ENCODE measurements at regions not wholly inside any gene's neighbourhood (a gene's known extent, or its start where the extent isn't known, plus 50 kb on each side); places are given as distances from the start of the nearest gene placed in this dataset.

DNA sequence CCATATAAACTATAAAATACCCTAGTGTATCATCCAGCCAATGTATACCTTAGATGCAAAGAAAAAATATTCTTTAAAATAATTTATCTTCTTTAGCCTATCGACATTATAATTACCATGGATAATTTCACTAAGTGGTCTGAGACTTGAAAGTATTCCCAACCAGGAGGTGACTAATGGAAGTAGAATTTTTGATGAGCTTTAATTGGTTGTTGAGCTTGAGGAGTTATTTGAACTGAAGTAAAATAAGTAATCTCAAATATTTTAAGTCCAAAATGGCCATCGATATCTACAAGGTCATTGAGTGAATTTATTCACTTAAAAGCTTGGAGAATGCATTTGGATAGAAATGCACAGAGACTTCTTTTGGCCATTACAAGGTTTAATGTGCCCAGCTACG lies 436.2 kb downstream of the TLL1 start:
- intact Hi-C loops (cut with micrococcal nuclease; ENCODE audit: unreplicated experiment): no loop called here
- no TSS peak for BruUV-seq (replicated peaks)
- Histone ChIP-seq H3K4me1 (ENCODE audit: insufficient read depth, low read length, poor library complexity, severe bottlenecking) (no peaks in the 10 kb centered on the region), H3K9me3 (ENCODE audit: low read depth, low read length, poor library complexity, severe bottlenecking) (no peaks in the 10 kb centered on the region), H3K27me3 (replicated peaks; ENCODE audit: insufficient read depth, low read depth, low read length, poor library complexity) (no peaks in the 10 kb centered on the region), H3K4me3 (ENCODE audit: low read depth, low read length, poor library complexity, severe bottlenecking) (no peak overlapping the region), H3K27ac (ENCODE audit: low read depth, low read length, poor library complexity, severe bottlenecking) (no peak overlapping the region), H3K36me3 (ENCODE audit: insufficient read depth, low read length, poor library complexity, severe bottlenecking) (no peaks in the 10 kb centered on the region)
- TF ChIP-seq, protein P1, sequence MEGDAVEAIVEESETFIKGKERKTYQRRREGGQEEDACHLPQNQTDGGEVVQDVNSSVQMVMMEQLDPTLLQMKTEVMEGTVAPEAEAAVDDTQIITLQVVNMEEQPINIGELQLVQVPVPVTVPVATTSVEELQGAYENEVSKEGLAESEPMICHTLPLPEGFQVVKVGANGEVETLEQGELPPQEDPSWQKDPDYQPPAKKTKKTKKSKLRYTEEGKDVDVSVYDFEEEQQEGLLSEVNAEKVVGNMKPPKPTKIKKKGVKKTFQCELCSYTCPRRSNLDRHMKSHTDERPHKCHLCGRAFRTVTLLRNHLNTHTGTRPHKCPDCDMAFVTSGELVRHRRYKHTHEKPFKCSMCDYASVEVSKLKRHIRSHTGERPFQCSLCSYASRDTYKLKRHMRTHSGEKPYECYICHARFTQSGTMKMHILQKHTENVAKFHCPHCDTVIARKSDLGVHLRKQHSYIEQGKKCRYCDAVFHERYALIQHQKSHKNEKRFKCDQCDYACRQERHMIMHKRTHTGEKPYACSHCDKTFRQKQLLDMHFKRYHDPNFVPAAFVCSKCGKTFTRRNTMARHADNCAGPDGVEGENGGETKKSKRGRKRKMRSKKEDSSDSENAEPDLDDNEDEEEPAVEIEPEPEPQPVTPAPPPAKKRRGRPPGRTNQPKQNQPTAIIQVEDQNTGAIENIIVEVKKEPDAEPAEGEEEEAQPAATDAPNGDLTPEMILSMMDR (conservative IDR thresholded peaks at IDR 0.05; ENCODE audit: low read depth, low read length): no peak
- no peak for TF ChIP-seq EZH2 (IDR thresholded peaks at IDR 0.05; ENCODE audit: borderline replicate concordance, low read depth, low read length, poor library complexity, severe bottlenecking)
- ChIA-PET CTCF (no interaction called here), POLR2A (ENCODE audit: low non-redundant PET) (no interaction called here)
- no peak for DNase-seq (ENCODE audit: low spot score)

DNA sequence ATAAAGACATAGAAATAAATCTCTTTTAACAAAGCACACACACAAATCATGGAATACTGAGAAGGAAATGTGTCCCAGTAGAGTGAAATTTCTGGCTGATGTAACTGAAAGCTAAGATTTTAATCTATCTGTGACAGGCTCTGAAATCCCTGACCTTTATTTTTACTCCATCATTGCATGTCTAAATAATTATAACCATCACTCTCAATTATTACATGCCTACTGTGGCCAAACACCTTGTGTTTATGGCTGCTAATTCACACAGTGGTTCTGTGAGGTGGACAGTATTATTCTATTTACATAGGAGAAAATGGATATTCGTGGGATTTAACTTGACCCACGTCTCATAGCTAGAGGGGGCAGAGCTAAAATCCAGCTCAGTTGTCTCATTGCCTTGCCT lies 438.1 kb downstream of the TLL1 start:
- Histone ChIP-seq H3K9me3 (ENCODE audit: low read depth, low read length, poor library complexity, severe bottlenecking) (no peaks in the 10 kb centered on the region), H3K27ac (ENCODE audit: low read depth, low read length, poor library complexity, severe bottlenecking) (no peak overlapping the region), H3K4me1 (ENCODE audit: insufficient read depth, low read length, poor library complexity, severe bottlenecking) (no peaks in the 10 kb centered on the region), H3K27me3 (replicated peaks; ENCODE audit: insufficient read depth, low read depth, low read length, poor library complexity) (no peaks in the 10 kb centered on the region), H3K36me3 (ENCODE audit: insufficient read depth, low read length, poor library complexity, severe bottlenecking) (no peaks in the 10 kb centered on the region), H3K4me3 (ENCODE audit: low read depth, low read length, poor library complexity, severe bottlenecking) (no peak overlapping the region)
- intact Hi-C loops (cut with micrococcal nuclease; ENCODE audit: unreplicated experiment): no loop called here
- CTCF ChIA-PET: no interaction called here
- DNase-seq (ENCODE audit: low spot score): no peak
- TF ChIP-seq, protein P1 (conservative IDR thresholded peaks at IDR 0.05; ENCODE audit: low read depth, low read length): no peak
- TF ChIP-seq EZH2 (IDR thresholded peaks at IDR 0.05; ENCODE audit: borderline replicate concordance, low read depth, low read length, poor library complexity, severe bottlenecking): no peak
- POLR2A ChIA-PET (ENCODE audit: low non-redundant PET): no interaction called here
- no TSS peak for BruUV-seq (replicated peaks)

- POLR2A ChIA-PET (ENCODE audit: low non-redundant PET): no interaction called here
- intact Hi-C loops (cut with micrococcal nuclease; ENCODE audit: unreplicated experiment): no loop called here
- DNase-seq (ENCODE audit: low spot score): no peak
Measured at GRCh38 chr4:166312166-166312565, 439.1 kb downstream of the TLL1 start.

More at GRCh38 chr4:166312166-166312565, 439.1 kb downstream of the TLL1 start:
- TF ChIP-seq, protein P1 (conservative IDR thresholded peaks at IDR 0.05; ENCODE audit: low read depth, low read length): no peak
- TF ChIP-seq EZH2 (IDR thresholded peaks at IDR 0.05; ENCODE audit: borderline replicate concordance, low read depth, low read length, poor library complexity, severe bottlenecking): no peak
- Histone ChIP-seq H3K27ac (ENCODE audit: low read depth, low read length, poor library complexity, severe bottlenecking) (no peak overlapping the region), H3K27me3 (replicated peaks; ENCODE audit: insufficient read depth, low read depth, low read length, poor library complexity) (no peaks in the 10 kb centered on the region), H3K36me3 (ENCODE audit: insufficient read depth, low read length, poor library complexity, severe bottlenecking) (no peaks in the 10 kb centered on the region), H3K4me1 (ENCODE audit: insufficient read depth, low read length, poor library complexity, severe bottlenecking) (no peaks in the 10 kb centered on the region), H3K4me3 (ENCODE audit: low read depth, low read length, poor library complexity, severe bottlenecking) (no peak overlapping the region), H3K9me3 (ENCODE audit: low read depth, low read length, poor library complexity, severe bottlenecking) (no peaks in the 10 kb centered on the region)
- CTCF ChIA-PET: no interaction called here
- BruUV-seq (replicated peaks): no TSS peak
